B cell (primary cell): ENCODE measurements at regions not wholly inside any gene's neighbourhood (a gene's known extent, or its start where the extent isn't known, plus 50 kb on each side); places are given as distances from the start of the nearest gene placed in this dataset.

Experiments
- EZH2 ChIP-seq: IDR thresholded peaks from 2 replicates; pipeline ENCODE4 v1.6.1; 2012; ENCODE audit warnings: borderline replicate concordance, low read depth, mild to moderate bottlenecking, moderate library complexity, low read length; ENCODE audit not compliant: insufficient read depth, poor library complexity, severe bottlenecking
- TF ChIP-seq, protein P1 (sequence below): fragments of 200-600 bp; IDR thresholded peaks from one replicate; pipeline ENCODE4 v1.8.0; 2022; ENCODE audit warnings: antibody characterized with exemption, mild to moderate bottlenecking

GRCh38 chr5:66348387-66349125, 204.5 kb downstream of the SREK1 start:
- TF ChIP-seq, protein P1, sequence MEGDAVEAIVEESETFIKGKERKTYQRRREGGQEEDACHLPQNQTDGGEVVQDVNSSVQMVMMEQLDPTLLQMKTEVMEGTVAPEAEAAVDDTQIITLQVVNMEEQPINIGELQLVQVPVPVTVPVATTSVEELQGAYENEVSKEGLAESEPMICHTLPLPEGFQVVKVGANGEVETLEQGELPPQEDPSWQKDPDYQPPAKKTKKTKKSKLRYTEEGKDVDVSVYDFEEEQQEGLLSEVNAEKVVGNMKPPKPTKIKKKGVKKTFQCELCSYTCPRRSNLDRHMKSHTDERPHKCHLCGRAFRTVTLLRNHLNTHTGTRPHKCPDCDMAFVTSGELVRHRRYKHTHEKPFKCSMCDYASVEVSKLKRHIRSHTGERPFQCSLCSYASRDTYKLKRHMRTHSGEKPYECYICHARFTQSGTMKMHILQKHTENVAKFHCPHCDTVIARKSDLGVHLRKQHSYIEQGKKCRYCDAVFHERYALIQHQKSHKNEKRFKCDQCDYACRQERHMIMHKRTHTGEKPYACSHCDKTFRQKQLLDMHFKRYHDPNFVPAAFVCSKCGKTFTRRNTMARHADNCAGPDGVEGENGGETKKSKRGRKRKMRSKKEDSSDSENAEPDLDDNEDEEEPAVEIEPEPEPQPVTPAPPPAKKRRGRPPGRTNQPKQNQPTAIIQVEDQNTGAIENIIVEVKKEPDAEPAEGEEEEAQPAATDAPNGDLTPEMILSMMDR: no peak
- no peak for TF ChIP-seq EZH2
